Lower leg skin (tissue), 3 donors: ENCODE measurements at regions not wholly inside any gene's neighbourhood (a gene's known extent, or its start where the extent isn't known, plus 50 kb on each side); places are given as distances from the start of the nearest gene placed in this dataset.

Source experiments
- POLR2A ChIP-seq, 2 donors: fragments of 450-650 bp; IDR thresholded peaks; one replicate each; pipeline ENCODE4 v1.6.1; 2016 to 2017; ENCODE audit warnings: antibody characterized with exemption in 2 of 2, mild to moderate bottlenecking in 1 of 2, moderate library complexity in 1 of 2
- TF ChIP-seq, protein P1 (sequence below), 3 donors: fragments of 450-650 bp; IDR thresholded peaks; one replicate each; pipeline ENCODE4 v1.5.1; 2016; ENCODE audit warnings: antibody characterized with exemption in 3 of 3, mild to moderate bottlenecking in 3 of 3, moderate library complexity in 2 of 3

DNA sequence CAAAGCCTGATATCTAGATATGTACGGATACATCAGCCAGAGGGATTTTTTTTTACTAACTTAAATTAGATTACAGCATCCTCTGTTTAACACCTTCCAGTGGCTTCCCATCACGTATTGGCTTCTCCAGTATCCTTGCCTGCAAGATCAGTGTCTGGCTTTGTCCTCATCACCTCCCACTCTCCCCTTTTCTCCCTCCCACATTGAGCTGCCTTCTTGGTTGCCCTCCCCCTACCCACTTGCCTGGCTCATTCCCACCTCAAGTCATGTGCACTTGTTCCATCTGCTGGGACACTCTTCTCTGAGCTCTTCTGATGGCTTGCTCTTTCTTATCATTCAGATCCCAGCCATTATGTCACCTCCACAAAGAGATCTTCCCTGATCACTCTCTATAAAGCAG lies 75.9 kb upstream of the NALF2 start:
- no peak for TF ChIP-seq POLR2A (IDR thresholded peaks at IDR 0.05)
- TF ChIP-seq, protein P1, sequence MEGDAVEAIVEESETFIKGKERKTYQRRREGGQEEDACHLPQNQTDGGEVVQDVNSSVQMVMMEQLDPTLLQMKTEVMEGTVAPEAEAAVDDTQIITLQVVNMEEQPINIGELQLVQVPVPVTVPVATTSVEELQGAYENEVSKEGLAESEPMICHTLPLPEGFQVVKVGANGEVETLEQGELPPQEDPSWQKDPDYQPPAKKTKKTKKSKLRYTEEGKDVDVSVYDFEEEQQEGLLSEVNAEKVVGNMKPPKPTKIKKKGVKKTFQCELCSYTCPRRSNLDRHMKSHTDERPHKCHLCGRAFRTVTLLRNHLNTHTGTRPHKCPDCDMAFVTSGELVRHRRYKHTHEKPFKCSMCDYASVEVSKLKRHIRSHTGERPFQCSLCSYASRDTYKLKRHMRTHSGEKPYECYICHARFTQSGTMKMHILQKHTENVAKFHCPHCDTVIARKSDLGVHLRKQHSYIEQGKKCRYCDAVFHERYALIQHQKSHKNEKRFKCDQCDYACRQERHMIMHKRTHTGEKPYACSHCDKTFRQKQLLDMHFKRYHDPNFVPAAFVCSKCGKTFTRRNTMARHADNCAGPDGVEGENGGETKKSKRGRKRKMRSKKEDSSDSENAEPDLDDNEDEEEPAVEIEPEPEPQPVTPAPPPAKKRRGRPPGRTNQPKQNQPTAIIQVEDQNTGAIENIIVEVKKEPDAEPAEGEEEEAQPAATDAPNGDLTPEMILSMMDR (IDR thresholded peaks at IDR 0.05) = no peak
